ENCODE measurements at regions not wholly inside any gene's neighbourhood (a gene's known extent, or its start where the extent isn't known, plus 50 kb on each side); places are given as distances from the start of the nearest gene placed in this dataset.
A peak's percentile ranks its signal among the peaks of the same experiment; 100 is the strongest.

GRCh38 chr1:62962014-62962812 is 178.3 kb downstream of the ATG4C start:
- Histone ChIP-seq H3K27ac (no peak overlapping the region), H3K27me3 (peaks cover 0 to 8% of the 10 kb centered on the region in 2 donors), H3K4me3 (no peak overlapping the region), H3K4me1 (no peaks in the 10 kb centered on the region), H3K9me3 (no peaks in the 10 kb centered on the region), H3K36me3 (no peaks in the 10 kb centered on the region)
- no peak for DNase-seq
- intact Hi-C loops (cut with DNase I): no loop called here
- TF ChIP-seq CTCF (IDR thresholded peaks at IDR 0.05): no peak
- ATAC-seq: no peak

- Histone ChIP-seq H3K36me3 (no peaks in the 10 kb centered on the region), H3K9me3 (no peaks in the 10 kb centered on the region), H3K4me3 (no peak overlapping the region), H3K27me3 (peaks cover 0 to 8% of the 10 kb centered on the region in 2 donors), H3K4me1 (no peaks in the 10 kb centered on the region), H3K27ac (no peak overlapping the region)
- ATAC-seq (peak; percentile 85), DNase-seq (peak in 1 of 4 donors; percentile 26)
- intact Hi-C loops (cut with DNase I): no loop called here
- TF ChIP-seq CTCF (IDR thresholded peaks at IDR 0.05): peak; percentile 29 to 38
Observed at GRCh38 chr1:62962901-62963776, 179.2 kb downstream of the ATG4C start.

GRCh38 chr1:62964141-62964540 is 180.2 kb downstream of the ATG4C start:
- intact Hi-C loops (cut with DNase I): no loop called here
- no peak for ATAC-seq
- TF ChIP-seq CTCF (IDR thresholded peaks at IDR 0.05): no peak
- DNase-seq: no peak
- no peaks in the 10 kb centered on the region for H3K9me3 ChIP-seq
- peaks cover 0 to 1% of the 10 kb centered on the region in 2 donors for H3K27me3 ChIP-seq
- H3K27ac ChIP-seq: no peak overlapping the region
- H3K4me3 ChIP-seq: no peak overlapping the region
- H3K36me3 ChIP-seq: no peaks in the 10 kb centered on the region
- no peaks in the 10 kb centered on the region for H3K4me1 ChIP-seq

- no peaks in the 10 kb centered on the region for H3K27me3 ChIP-seq
- no peak overlapping the region for H3K4me3 ChIP-seq
- H3K27ac ChIP-seq: no peak overlapping the region
- ATAC-seq (no peak), DNase-seq (no peak)
- H3K36me3 ChIP-seq: no peaks in the 10 kb centered on the region
- no peaks in the 10 kb centered on the region for H3K9me3 ChIP-seq
- TF ChIP-seq CTCF (IDR thresholded peaks at IDR 0.05): no peak
- H3K4me1 ChIP-seq: no peaks in the 10 kb centered on the region
- intact Hi-C loops (cut with DNase I): no loop called here
Observed at GRCh38 chr1:62967031-62967430, 183.1 kb downstream of the ATG4C start.

GRCh38 chr1:62977366-62977765 is 193.4 kb downstream of the ATG4C start:
- Histone ChIP-seq H3K36me3 (no peaks in the 10 kb centered on the region), H3K4me3 (no peak overlapping the region), H3K27me3 (no peaks in the 10 kb centered on the region), H3K9me3 (no peaks in the 10 kb centered on the region), H3K27ac (no peak overlapping the region), H3K4me1 (no peaks in the 10 kb centered on the region)
- DNase-seq (no peak), ATAC-seq (no peak)
- no peak for TF ChIP-seq CTCF (IDR thresholded peaks at IDR 0.05)
- intact Hi-C loops (cut with DNase I): no loop called here

Measured in left lung (tissue), 4 donors.